HUES48 (cell line): ENCODE measurements at regions not wholly inside any gene's neighbourhood (a gene's known extent, or its start where the extent isn't known, plus 50 kb on each side); places are given as distances from the start of the nearest gene placed in this dataset.

Experiments
- H3K27ac ChIP-seq: one replicate; pipeline ENCODE4 v1.7.0; 2013; ENCODE audit warnings: low read depth, low read length, inconsistent platforms
- H3K27me3 ChIP-seq: 2 replicates; pipeline ENCODE4 v1.6.1; 2013; ENCODE audit warnings: mild to moderate bottlenecking, low read length; ENCODE audit not compliant: control insufficient read depth, insufficient read depth
- H3K36me3 ChIP-seq: 2 replicates; pipeline ENCODE4 v1.6.1; 2013; ENCODE audit warnings: low read length; ENCODE audit not compliant: control insufficient read depth, insufficient read depth
- H3K4me1 ChIP-seq: 2 replicates; pipeline ENCODE4 v1.6.1; 2013; ENCODE audit warnings: mild to moderate bottlenecking, low read length; ENCODE audit not compliant: control insufficient read depth, insufficient read depth
- H3K4me3 ChIP-seq: 2 replicates; pipeline ENCODE4 v1.5.1; 2013; ENCODE audit warnings: mild to moderate bottlenecking, low read depth, low read length
- H3K9ac ChIP-seq: 2 replicates; pipeline ENCODE4 v1.6.1; 2013; ENCODE audit warnings: mild to moderate bottlenecking, low read depth, low read length, moderate library complexity
- H3K9me3 ChIP-seq: 2 replicates; pipeline ENCODE4 v1.6.1; 2013; ENCODE audit warnings: low read length; ENCODE audit not compliant: control insufficient read depth, insufficient read depth

DNA sequence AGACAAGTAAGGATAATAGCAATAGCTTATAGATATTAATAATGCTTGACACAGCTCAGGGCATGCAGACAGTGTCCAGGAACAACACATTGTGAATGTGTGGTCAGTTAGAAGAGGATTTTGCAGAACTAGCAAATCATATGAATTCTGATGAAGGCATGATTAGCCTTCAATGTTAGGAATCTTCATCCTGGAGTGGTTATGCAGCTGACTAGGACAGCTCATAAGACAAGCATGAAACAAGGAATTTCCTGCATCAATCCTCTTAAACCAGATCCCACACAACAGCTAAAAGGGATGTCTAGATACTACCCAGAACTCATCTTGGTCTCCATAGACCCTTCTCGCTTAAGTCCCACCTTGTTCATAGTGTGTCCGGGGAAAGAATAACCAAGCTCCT lies 499.0 kb upstream of the ATP11B start:
- no peak overlapping the region for H3K4me3 ChIP-seq

DNA sequence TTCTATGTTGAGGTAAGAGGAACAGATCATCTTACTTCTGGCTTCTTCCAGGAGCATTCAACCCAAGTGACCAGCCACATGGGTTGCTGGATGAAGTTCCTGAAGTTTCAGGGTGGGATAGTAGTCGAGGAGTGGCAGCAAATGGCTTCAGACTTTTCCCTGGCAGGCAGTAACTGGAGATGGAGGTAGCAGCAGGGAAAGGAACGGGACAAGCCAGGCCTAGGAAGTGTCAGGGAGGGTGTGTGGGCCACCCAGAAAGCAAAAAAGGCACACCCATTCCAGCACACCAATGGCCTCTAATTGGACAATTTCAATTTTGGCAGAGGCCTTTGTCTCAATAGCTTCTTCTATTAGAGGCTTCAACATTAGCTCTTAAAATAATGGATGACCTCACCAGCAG lies 498.6 kb upstream of the ATP11B start:
- no peaks in the 10 kb centered on the region for H3K27me3 ChIP-seq
- H3K9ac ChIP-seq = no peak overlapping the region
- H3K27ac ChIP-seq = no peak overlapping the region
- H3K9me3 ChIP-seq = no peaks in the 10 kb centered on the region
- no peak overlapping the region for H3K4me3 ChIP-seq
- no peaks in the 10 kb centered on the region for H3K4me1 ChIP-seq
- H3K36me3 ChIP-seq = no peaks in the 10 kb centered on the region

More for the DNA sequence above, 499.0 kb upstream of the ATP11B start:
- no peaks in the 10 kb centered on the region for H3K36me3 ChIP-seq
- H3K4me1 ChIP-seq = no peaks in the 10 kb centered on the region
- no peak overlapping the region for H3K27ac ChIP-seq
- no peak overlapping the region for H3K9ac ChIP-seq
- H3K9me3 ChIP-seq = no peaks in the 10 kb centered on the region
- H3K27me3 ChIP-seq = no peaks in the 10 kb centered on the region

DNA sequence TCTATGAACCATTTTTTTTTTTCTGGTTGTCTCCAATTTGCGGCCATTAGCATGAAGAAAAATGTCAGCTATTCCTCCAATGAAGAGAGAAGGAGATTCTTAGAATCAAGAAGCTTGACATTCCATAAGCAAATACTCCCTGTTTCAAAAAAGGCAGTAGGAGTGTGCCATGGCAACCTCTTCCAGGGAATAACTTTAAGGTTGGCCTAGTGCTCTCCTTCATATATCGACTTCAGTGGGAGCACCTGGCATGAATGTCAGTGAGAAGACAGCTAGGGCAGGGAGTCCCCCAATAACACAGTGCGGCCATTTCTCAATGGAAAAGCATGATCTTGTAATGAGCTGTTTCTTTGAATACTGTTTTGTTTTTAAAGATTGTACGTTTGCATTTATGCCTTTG lies 493.0 kb upstream of the ATP11B start:
- Histone ChIP-seq H3K4me1 (no peaks in the 10 kb centered on the region), H3K4me3 (no peak overlapping the region), H3K36me3 (no peaks in the 10 kb centered on the region), H3K9ac (no peak overlapping the region), H3K9me3 (no peaks in the 10 kb centered on the region), H3K27me3 (no peaks in the 10 kb centered on the region), H3K27ac (no peak overlapping the region)

DNA sequence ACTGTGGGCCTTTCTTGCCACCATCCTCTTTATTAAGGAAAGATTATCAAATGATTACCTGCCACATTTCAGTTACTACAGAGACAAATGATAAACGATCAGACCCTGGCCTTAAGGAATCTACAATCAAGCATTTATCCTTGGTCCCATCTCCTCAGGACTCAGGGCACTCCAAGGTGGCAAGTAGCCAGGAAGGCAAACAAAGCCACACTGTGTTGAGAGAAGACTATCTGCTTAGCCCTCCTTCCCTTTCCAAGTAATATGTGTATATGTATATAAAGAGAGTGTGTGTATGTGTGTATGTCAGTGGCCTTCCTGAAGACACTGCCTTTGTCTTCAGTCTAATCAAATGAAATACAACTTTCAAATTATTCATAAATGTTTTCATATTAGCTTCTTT lies 490.1 kb upstream of the ATP11B start:
- H3K9ac ChIP-seq = no peak overlapping the region
- peaks cover 8% of the 10 kb centered on the region for H3K4me1 ChIP-seq
- H3K4me3 ChIP-seq = no peak overlapping the region
- no peaks in the 10 kb centered on the region for H3K9me3 ChIP-seq
- no peaks in the 10 kb centered on the region for H3K36me3 ChIP-seq
- no peaks in the 10 kb centered on the region for H3K27me3 ChIP-seq
- H3K27ac ChIP-seq = no peak overlapping the region

DNA sequence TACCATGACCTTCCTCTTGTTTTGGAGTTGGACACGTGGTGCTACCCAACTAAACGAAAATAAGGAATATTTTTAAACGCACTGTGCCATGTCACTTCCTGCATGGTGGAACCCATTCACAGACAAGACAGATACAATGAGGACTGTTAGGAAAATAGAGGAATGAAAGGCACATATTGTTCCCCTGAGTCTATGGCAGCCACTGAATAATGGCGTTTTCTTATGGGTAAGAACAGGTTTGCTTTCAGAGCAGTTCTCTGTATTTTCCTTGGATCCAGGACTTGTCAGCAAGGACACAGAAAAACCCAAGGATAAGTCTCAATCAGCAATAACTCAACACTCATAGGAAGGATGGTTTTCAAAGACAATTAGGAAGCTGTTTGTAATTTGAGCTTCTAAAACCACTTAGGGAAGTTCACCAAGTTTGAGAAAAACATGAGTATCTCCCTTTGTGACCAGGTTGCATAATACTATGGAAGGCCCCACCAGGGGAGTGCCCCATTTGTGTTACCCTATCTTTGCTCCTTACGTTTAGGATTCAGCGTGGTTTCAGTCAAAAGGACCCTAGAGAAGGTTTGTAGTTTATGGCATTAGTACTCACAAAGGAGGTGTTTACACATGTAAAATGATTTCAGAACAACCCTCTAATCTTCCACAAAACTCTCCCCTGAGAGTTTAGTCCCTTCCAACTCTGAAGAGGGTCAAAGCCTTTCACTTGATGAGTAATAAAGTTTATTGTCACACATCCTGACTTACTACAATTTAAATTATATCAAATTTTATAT lies 487.2 kb upstream of the ATP11B start:
- Histone ChIP-seq H3K27me3 (no peaks in the 10 kb centered on the region), H3K9me3 (no peaks in the 10 kb centered on the region), H3K4me3 (no peak overlapping the region), H3K9ac (no peak overlapping the region), H3K27ac (no peak overlapping the region), H3K36me3 (no peaks in the 10 kb centered on the region), H3K4me1 (peaks cover 8% of the 10 kb centered on the region)

DNA sequence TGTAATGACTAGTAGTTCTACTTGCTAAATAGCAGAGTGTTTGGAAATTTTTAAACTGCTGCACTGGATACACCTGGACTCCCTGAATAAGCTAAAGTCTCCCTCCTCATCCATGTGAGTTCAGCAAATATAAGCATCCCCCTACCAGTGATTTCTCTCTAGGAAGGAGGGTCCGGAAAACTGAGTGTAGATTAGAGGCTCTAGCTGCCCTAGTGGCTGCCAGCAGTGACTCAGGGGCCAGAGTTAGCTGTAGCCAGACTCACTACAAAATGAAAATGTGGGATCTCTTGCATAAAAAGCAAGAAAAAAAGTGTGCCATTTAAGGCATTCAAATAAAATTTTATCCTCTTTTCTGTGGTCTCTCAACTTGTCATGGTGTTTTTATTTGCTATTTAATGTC lies 485.0 kb upstream of the ATP11B start:
- Histone ChIP-seq H3K4me1 (peaks cover 8% of the 10 kb centered on the region), H3K4me3 (no peak overlapping the region), H3K9me3 (no peaks in the 10 kb centered on the region), H3K27me3 (no peaks in the 10 kb centered on the region), H3K27ac (no peak overlapping the region), H3K36me3 (no peaks in the 10 kb centered on the region), H3K9ac (no peak overlapping the region)

DNA sequence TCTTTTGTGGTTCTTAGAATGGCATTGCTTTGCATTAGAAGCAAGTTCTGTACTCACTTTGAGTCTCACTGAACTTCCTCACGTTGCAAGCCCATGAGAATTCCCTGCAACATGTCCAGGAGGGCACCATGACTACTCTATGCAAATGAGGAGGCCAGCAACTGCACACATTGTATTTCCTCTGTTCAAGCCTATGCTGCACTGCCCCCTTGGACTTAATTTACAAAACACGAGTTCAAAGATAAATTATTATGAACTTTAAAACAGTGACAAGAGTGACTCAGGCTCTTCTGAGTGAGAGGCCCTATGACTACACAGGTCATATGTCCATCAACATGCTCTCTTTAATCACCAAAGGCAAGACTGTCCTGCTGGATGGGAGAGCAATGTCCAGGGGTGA lies 484.2 kb upstream of the ATP11B start:
- no peak overlapping the region for H3K27ac ChIP-seq
- H3K9me3 ChIP-seq = no peaks in the 10 kb centered on the region

DNA sequence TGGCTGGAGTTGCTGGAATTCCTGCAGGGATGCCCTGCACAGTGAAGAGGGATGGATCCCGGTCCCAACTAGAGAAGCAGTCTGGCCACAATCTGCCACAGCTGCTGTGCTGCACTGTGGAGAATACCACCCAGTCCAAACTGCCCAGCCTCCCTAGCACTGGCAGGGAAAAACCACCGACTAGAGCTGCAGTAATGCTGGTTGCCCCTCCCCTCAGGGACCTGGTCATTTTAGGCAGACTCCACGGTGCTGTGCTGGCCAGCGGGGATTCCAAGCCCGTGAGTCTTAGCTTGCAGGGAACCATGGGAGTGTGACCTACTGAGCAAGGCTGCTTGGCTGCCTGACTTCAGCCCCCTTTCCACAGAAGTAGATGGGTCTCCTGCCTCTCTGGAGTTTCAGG lies 478.0 kb upstream of the ATP11B start:
- H3K9me3 ChIP-seq = peaks cover 10% of the 10 kb centered on the region; the same call in 1 of the 2 replicates
- no peaks in the 10 kb centered on the region for H3K27me3 ChIP-seq
- no peak overlapping the region for H3K27ac ChIP-seq
- no peak overlapping the region for H3K9ac ChIP-seq
- no peak overlapping the region for H3K4me3 ChIP-seq
- H3K4me1 ChIP-seq = no peaks in the 10 kb centered on the region
- H3K36me3 ChIP-seq = 0 out of 2 replicates have a peak, but pooled peaks cover 3% of the 10 kb centered on the region

More for the DNA sequence above, 484.2 kb upstream of the ATP11B start:
- Histone ChIP-seq H3K36me3 (no peaks in the 10 kb centered on the region), H3K9ac (no peak overlapping the region), H3K27me3 (no peaks in the 10 kb centered on the region), H3K4me3 (no peak overlapping the region), H3K4me1 (peaks cover 8% of the 10 kb centered on the region)

DNA sequence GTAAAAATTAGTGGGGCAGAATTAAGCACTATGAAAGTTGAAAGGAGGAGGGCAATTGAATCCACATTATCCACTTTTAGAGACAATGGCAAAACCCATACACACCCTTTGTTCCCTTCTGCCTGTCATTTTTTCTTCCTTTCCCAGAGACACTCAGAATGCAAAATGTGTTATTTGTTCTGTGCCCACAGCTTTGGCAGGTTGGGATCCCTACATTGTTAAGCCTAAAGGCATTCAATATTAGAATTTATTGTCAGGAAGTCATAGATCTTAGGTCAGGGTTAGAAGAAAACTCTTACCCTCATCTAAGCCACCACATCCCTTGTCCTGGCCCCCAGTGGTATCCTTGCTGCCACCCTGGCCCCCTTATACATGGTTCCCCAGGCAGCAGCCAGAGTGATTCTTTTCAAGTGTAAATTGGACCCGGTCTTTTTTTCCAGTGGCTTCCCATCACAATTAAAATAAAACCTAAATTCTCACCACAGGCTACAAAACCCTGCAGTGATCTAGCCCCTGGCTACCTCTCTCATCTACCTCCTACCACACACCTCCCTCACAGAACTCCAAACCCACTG lies 470.1 kb upstream of the ATP11B start:
- Histone ChIP-seq H3K4me1 (peaks cover 43% of the 10 kb centered on the region), H3K36me3 (0 out of 2 replicates have a peak, but pooled peaks cover 3% of the 10 kb centered on the region), H3K27me3 (no peaks in the 10 kb centered on the region), H3K27ac (peak overlapping the region; percentile 59), H3K9me3 (peaks cover 10% of the 10 kb centered on the region; the same call in 1 of the 2 replicates), H3K9ac (no peak overlapping the region), H3K4me3 (no peak overlapping the region)

DNA sequence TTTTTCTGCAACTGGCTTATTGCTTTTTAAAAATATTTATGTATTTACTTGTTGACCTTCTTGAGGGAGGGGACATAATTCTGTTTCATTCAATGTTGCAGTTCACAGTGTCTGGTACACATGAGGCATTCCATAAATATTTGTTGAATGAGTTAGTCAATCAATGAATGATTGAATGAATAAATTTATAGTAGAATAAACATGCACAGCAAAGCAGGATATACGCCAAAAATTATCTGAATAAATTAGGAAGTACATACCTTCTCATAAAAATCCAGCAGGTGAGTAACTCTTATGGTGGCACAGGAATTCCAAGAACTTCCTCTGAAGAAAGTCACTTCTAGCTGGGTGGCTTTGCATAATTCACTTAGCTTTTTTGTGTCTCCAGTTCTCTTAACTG lies 469.4 kb upstream of the ATP11B start:
- Histone ChIP-seq H3K36me3 (0 out of 2 replicates have a peak, but pooled peaks cover 3% of the 10 kb centered on the region), H3K27ac (no peak overlapping the region), H3K4me3 (no peak overlapping the region), H3K27me3 (no peaks in the 10 kb centered on the region), H3K9ac (no peak overlapping the region), H3K4me1 (peaks cover 43% of the 10 kb centered on the region), H3K9me3 (peaks cover 10% of the 10 kb centered on the region; the same call in 1 of the 2 replicates)

DNA sequence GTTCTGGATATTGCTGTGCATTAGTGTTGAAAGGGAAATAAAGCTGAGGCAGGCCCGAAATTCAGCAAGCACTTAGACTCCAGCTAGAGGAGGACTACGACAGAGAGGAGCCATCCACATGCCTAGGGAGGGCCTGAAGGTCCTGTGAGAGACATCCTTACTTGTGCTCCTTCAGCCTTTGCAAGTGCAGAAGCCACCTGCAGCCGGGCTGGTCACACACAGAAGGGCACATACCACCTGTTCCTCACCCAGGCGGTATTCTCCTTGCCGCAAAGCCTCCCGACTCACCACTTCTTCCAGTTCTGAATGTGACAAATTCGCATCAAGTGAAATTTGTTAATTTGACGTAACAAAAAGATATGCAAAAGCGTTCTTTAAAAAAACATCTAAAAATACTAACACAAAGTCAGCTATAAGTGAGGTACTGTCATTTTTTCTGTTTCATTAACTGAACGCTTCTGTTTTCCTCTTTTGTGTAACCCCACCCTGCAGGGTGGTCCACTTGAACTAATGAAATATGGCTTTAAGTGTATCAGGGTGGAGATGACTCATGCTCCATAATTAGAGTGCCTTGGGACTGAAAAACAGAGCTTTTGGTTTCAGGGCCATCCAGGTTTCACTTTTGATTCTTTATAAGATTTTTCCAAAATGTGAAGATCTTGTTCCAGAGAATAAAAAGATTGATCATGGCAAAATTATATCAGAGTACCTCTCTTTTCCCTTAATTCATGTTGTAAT lies 467.9 kb upstream of the ATP11B start:
- Histone ChIP-seq H3K36me3 (no peaks in the 10 kb centered on the region), H3K27ac (no peak overlapping the region), H3K9me3 (no peaks in the 10 kb centered on the region), H3K27me3 (no peaks in the 10 kb centered on the region), H3K9ac (no peak overlapping the region), H3K4me3 (no peak overlapping the region), H3K4me1 (peaks cover 45% of the 10 kb centered on the region)
